GM23338 (cell line): ENCODE measurements at regions not wholly inside any gene's neighbourhood (a gene's known extent, or its start where the extent isn't known, plus 50 kb on each side); places are given as distances from the start of the nearest gene placed in this dataset.

Experiments used
- CREB1 ChIP-seq: fragments of 250-450 bp; sonication (Bioruptor Pico); IDR thresholded peaks from 2 replicates; pipeline ENCODE4 v1.5.0; 2020; ENCODE audit warnings: low read depth, mild to moderate bottlenecking, moderate library complexity
- CTCF ChIP-seq, 2 experiments: fragments of 200-600 bp in 1 of 2; sonication (generic) in 1 of 2; conservative IDR thresholded peaks; 2 replicates each; pipeline versions ENCODE4 v1.5.1 to v1.6.1; 2016 to 2017; ENCODE audit warnings: antibody characterized with exemption in 2 of 2, low read depth in 2 of 2, mild to moderate bottlenecking in 2 of 2, moderate library complexity in 1 of 2
- ETS1 ChIP-seq: IDR thresholded peaks from 2 replicates; pipeline ENCODE4 v1.6.1; 2016; ENCODE audit warnings: antibody characterized with exemption
- EZH2 ChIP-seq: fragments of 200-600 bp; sonication (generic); IDR thresholded peaks from one replicate; pipeline ENCODE4 v1.8.0; 2017; ENCODE audit warnings: antibody characterized with exemption, mild to moderate bottlenecking, low read depth; ENCODE audit not compliant: unreplicated experiment
- EZH2phosphoT487 ChIP-seq: fragments of 200-600 bp; sonication (generic); IDR thresholded peaks from one replicate; pipeline ENCODE4 v1.8.1; 2018; ENCODE audit warnings: antibody characterized with exemption; ENCODE audit not compliant: unreplicated experiment
- JUNB ChIP-seq: IDR thresholded peaks from one replicate; pipeline ENCODE4 v1.6.1; 2016; ENCODE audit warnings: antibody characterized with exemption; ENCODE audit not compliant: unreplicated experiment
- NANOG ChIP-seq: IDR thresholded peaks from 2 replicates; pipeline ENCODE4 v1.6.1; 2016; ENCODE audit warnings: antibody characterized with exemption, borderline replicate concordance
- POLR2AphosphoS5 ChIP-seq: IDR thresholded peaks from 2 replicates; pipeline ENCODE4 v1.6.1; 2016; ENCODE audit warnings: antibody characterized with exemption, low read depth
- REST ChIP-seq: IDR thresholded peaks from one replicate; pipeline ENCODE4 v1.6.1; 2018; ENCODE audit warnings: antibody characterized with exemption; ENCODE audit not compliant: unreplicated experiment
- STAT1 ChIP-seq: IDR thresholded peaks from one replicate; pipeline ENCODE4 v1.6.1; 2016; ENCODE audit warnings: antibody characterized with exemption; ENCODE audit not compliant: unreplicated experiment
- ZNF114 ChIP-seq: fragments of 250-450 bp; sonication (Bioruptor Pico); IDR thresholded peaks from 2 replicates; pipeline ENCODE4 v1.5.0; 2020; ENCODE audit warnings: mild to moderate bottlenecking, moderate library complexity
- ZNF331 ChIP-seq: fragments of 250-450 bp; sonication (Bioruptor Pico); IDR thresholded peaks from 2 replicates; pipeline ENCODE4 v1.5.0; 2020; ENCODE audit warnings: low read depth, mild to moderate bottlenecking, moderate library complexity
- ZNF462 ChIP-seq: fragments of 250-450 bp; sonication (Bioruptor Pico); IDR thresholded peaks from 2 replicates; pipeline ENCODE4 v1.5.0; 2020; ENCODE audit warnings: mild to moderate bottlenecking, moderate library complexity

GRCh38 chr7:15143121-15143520, 240.6 kb upstream of the DGKB start:
- TF ChIP-seq CTCF (conservative IDR thresholded peaks at IDR 0.05; ENCODE audit: low read depth in 2 of 2), result no peak
- no peak for TF ChIP-seq EZH2
- no peak for TF ChIP-seq STAT1
- TF ChIP-seq ZNF331, result no peak
- TF ChIP-seq ETS1, result no peak
- TF ChIP-seq EZH2phosphoT487, result no peak
- TF ChIP-seq CREB1 (CRISPR knock-in tag), result no peak
- no peak for TF ChIP-seq POLR2AphosphoS5
- TF ChIP-seq ZNF114 (CRISPR knock-in tag), result no peak
- TF ChIP-seq REST, result no peak
- no peak for TF ChIP-seq JUNB
- no peak for TF ChIP-seq NANOG
- TF ChIP-seq ZNF462 (CRISPR knock-in tag), result no peak
